ENCODE measurements at regions not wholly inside any gene's neighbourhood (a gene's known extent, or its start where the extent isn't known, plus 50 kb on each side); places are given as distances from the start of the nearest gene placed in this dataset.

GRCh38 chr10:131842351-131843088 lies 58.3 kb upstream of the PPP2R2D start:
- DNase-seq: no peak

GRCh38 chr10:131843089-131843595 lies 57.7 kb upstream of the PPP2R2D start:
- no peak for DNase-seq

- DNase-seq: no peak
These were observed 56.9 kb upstream of the PPP2R2D start for GRCh38 chr10:131843881-131844284.

- no peak for DNase-seq
These were observed 56.2 kb upstream of the PPP2R2D start for GRCh38 chr10:131844529-131845084.

GRCh38 chr10:131845505-131846239 lies 55.1 kb upstream of the PPP2R2D start:
- no peak for DNase-seq

- no peak for DNase-seq
These were observed 54.3 kb upstream of the PPP2R2D start for GRCh38 chr10:131846240-131847101.

- DNase-seq: no peak
These were observed 53.5 kb upstream of the PPP2R2D start for GRCh38 chr10:131847241-131847783.

- no peak for DNase-seq
These were observed 52.5 kb upstream of the PPP2R2D start for GRCh38 chr10:131848296-131848695.

- DNase-seq: peak in 9 of 58 donors; percentile 8 to 47 (median 19)
These were observed 51.8 kb upstream of the PPP2R2D start for GRCh38 chr10:131848741-131849590.

GRCh38 chr10:131849591-131850382 lies 51.0 kb upstream of the PPP2R2D start:
- no peak for DNase-seq

- no peak for DNase-seq
These were observed 50.4 kb upstream of the PPP2R2D start for GRCh38 chr10:131850383-131850870.
